CD4-positive, alpha-beta T cell (primary cell): ENCODE measurements at regions not wholly inside any gene's neighbourhood (a gene's known extent, or its start where the extent isn't known, plus 50 kb on each side); places are given as distances from the start of the nearest gene placed in this dataset.

ENCODE experiments used
- ATAC-seq: fragments of 200-7000 bp; cut with Tn5 transposase; one replicate; pipeline ENCODE4 v1.10.0; 2022; ENCODE audit warnings: mild to moderate bottlenecking; ENCODE audit not compliant: poor library complexity
- CTCF ChIA-PET: fragments of 350-600 bp; sonication (Branson Sonifier 250); formaldehyde crosslinking; loops from one replicate; lab custom pipeline; 2021; ENCODE audit warnings: antibody characterized with exemption, inconsistent platforms; lab: Charles Lee
- POLR2A ChIA-PET: fragments of 350-600 bp; sonication (Branson Sonifier 250); formaldehyde crosslinking; loops from one replicate; lab custom pipeline; 2021; ENCODE audit warnings: antibody characterized with exemption, inconsistent platforms; lab: Charles Lee
- DNase-seq, 14 experiments: peaks; one replicate each; pipeline ENCODE4 v3.0.0-alpha.2; 2013 to 2020; ENCODE audit warnings: mixed read lengths in 2 of 14
- H3K27ac ChIP-seq, 2 donors: one replicate each; pipeline versions ENCODE4 v1.5.1 to v1.7.0; 2013; ENCODE audit warnings: low read length in 2 of 2, low read depth in 1 of 2, mild to moderate bottlenecking in 1 of 2
- H3K27me3 ChIP-seq, 2 experiments: 1 replicate in 1 of 2; 2 replicates in 1 of 2; pipeline versions ENCODE4 v1.6.1 to v1.7.0; 2013; ENCODE audit warnings: low read length in 2 of 2, control low read depth in 1 of 2, mild to moderate bottlenecking in 1 of 2, moderate library complexity in 1 of 2; ENCODE audit not compliant: insufficient read depth in 2 of 2, control insufficient read depth in 1 of 2
- H3K36me3 ChIP-seq: one replicate; pipeline ENCODE4 v1.6.1; 2013; ENCODE audit warnings: low read length, control low read depth; ENCODE audit not compliant: insufficient read depth
- H3K4me1 ChIP-seq: one replicate; pipeline ENCODE4 v1.6.1; 2013; ENCODE audit warnings: low read length, control low read depth; ENCODE audit not compliant: insufficient read depth
- H3K4me3 ChIP-seq: one replicate; pipeline ENCODE4 v1.5.1; 2013; ENCODE audit warnings: mild to moderate bottlenecking, low read length, moderate library complexity
- H3K9me3 ChIP-seq, 2 experiments: 1 replicate in 1 of 2; 2 replicates in 1 of 2; pipeline versions ENCODE4 v1.6.1 to v1.7.0; 2013; ENCODE audit warnings: low read length in 2 of 2, mild to moderate bottlenecking in 2 of 2, control low read depth in 1 of 2, moderate library complexity in 1 of 2; ENCODE audit not compliant: control insufficient read depth in 1 of 2, insufficient read depth in 1 of 2
- H3K27ac Mint-ChIP-seq: one replicate; pipeline ENCODE4 v1.8.0; 2020; ENCODE audit warnings: mixed read lengths
- H3K27me3 Mint-ChIP-seq: one replicate; pipeline ENCODE4 v1.8.0; 2021; ENCODE audit warnings: mixed read lengths
- H3K36me3 Mint-ChIP-seq: one replicate; pipeline ENCODE4 v1.8.0; 2021; ENCODE audit warnings: low read depth, mixed read lengths
- H3K4me1 Mint-ChIP-seq: one replicate; pipeline ENCODE4 v1.8.0; 2021; ENCODE audit warnings: low read depth, mixed read lengths
- H3K4me3 Mint-ChIP-seq: one replicate; pipeline ENCODE4 v1.8.0; 2020; ENCODE audit warnings: mild to moderate bottlenecking, mixed read lengths
- H3K9me3 Mint-ChIP-seq: one replicate; pipeline ENCODE4 v1.8.0; 2020; ENCODE audit warnings: mixed read lengths
- CTCF ChIP-seq: fragments of 200-600 bp; IDR thresholded peaks from one replicate; pipeline ENCODE4 v1.8.0; 2022; ENCODE audit warnings: antibody characterized with exemption, mild to moderate bottlenecking
- intact Hi-C, 2 experiments: fragments of 100-400 bp; cut with DNase I in 1 of 2; cut with micrococcal nuclease in 1 of 2; formaldehyde crosslinking; loops; one replicate each; pipeline versions ENCODE4 v1.15.1 to v1.9.0; 2023 to 2025; cut with DNase I, micrococcal nuclease

- H3K4me1 Mint-ChIP-seq, result no peaks in the 10 kb centered on the region
Observed at GRCh38 chr2:43107679-43108078, 118.7 kb downstream of the ZFP36L2 start.

GRCh38 chr2:43106559-43107527, 119.6 kb downstream of the ZFP36L2 start:
- Histone ChIP-seq H3K36me3 (no peaks in the 10 kb centered on the region), H3K4me3 (no peak overlapping the region), H3K9me3 (peaks cover 0 to 6% of the 10 kb centered on the region in 2 experiments), H3K4me1 (peaks cover 7% of the 10 kb centered on the region), H3K27ac (no peak overlapping the region), H3K27me3 (no peaks in the 10 kb centered on the region)
- ATAC-seq (no peak), DNase-seq (peak in 2 of 14 experiments; percentile 6 to 39)
- Mint-ChIP-seq H3K9me3 (no peaks in the 10 kb centered on the region), H3K27ac (no peak overlapping the region), H3K4me3 (no peak overlapping the region), H3K4me1 (no peaks in the 10 kb centered on the region), H3K27me3 (no peaks in the 10 kb centered on the region), H3K36me3 (no peaks in the 10 kb centered on the region)
- POLR2A ChIA-PET, result no interaction called here
- no peak for TF ChIP-seq CTCF
- intact Hi-C loops, result no loop called here
- CTCF ChIA-PET, result no interaction called here

More at GRCh38 chr2:43107679-43108078, 118.7 kb downstream of the ZFP36L2 start:
- H3K27me3 ChIP-seq, result no peaks in the 10 kb centered on the region
- no peak overlapping the region for H3K4me3 Mint-ChIP-seq
- no peaks in the 10 kb centered on the region for H3K36me3 Mint-ChIP-seq
- peak in 2 of 14 experiments; percentile 34 to 35 for DNase-seq
- intact Hi-C loops, result no loop called here
- ChIA-PET CTCF (no interaction called here), POLR2A (no interaction called here)
- no peaks in the 10 kb centered on the region for H3K9me3 Mint-ChIP-seq
- no peak overlapping the region for H3K27ac ChIP-seq
- H3K36me3 ChIP-seq, result no peaks in the 10 kb centered on the region
- H3K4me3 ChIP-seq, result no peak overlapping the region
- no peak for TF ChIP-seq CTCF
- peaks cover 0 to 6% of the 10 kb centered on the region in 2 experiments for H3K9me3 ChIP-seq
- H3K27ac Mint-ChIP-seq, result no peak overlapping the region
- no peak for ATAC-seq
- H3K4me1 ChIP-seq, result peaks cover 7% of the 10 kb centered on the region
- no peaks in the 10 kb centered on the region for H3K27me3 Mint-ChIP-seq

GRCh38 chr2:43105586-43106558, 120.5 kb downstream of the ZFP36L2 start:
- no peaks in the 10 kb centered on the region for H3K4me1 Mint-ChIP-seq
- peaks cover 7% of the 10 kb centered on the region for H3K4me1 ChIP-seq
- no peak overlapping the region for H3K27ac ChIP-seq
- H3K27me3 Mint-ChIP-seq, result no peaks in the 10 kb centered on the region
- no peaks in the 10 kb centered on the region for H3K36me3 Mint-ChIP-seq
- CTCF ChIA-PET, result no interaction called here
- H3K9me3 Mint-ChIP-seq, result no peaks in the 10 kb centered on the region
- H3K4me3 Mint-ChIP-seq, result no peak overlapping the region
- H3K4me3 ChIP-seq, result no peak overlapping the region
- H3K27me3 ChIP-seq, result no peaks in the 10 kb centered on the region
- DNase-seq (peak in 2 of 14 experiments; percentile 49), ATAC-seq (no peak)
- H3K36me3 ChIP-seq, result no peaks in the 10 kb centered on the region
- TF ChIP-seq CTCF, result no peak
- intact Hi-C loops, result no loop called here
- POLR2A ChIA-PET, result no interaction called here
- H3K9me3 ChIP-seq, result peaks cover 0 to 6% of the 10 kb centered on the region in 2 experiments
- no peak overlapping the region for H3K27ac Mint-ChIP-seq
